GM23338 (cell line): ENCODE measurements at regions not wholly inside any gene's neighbourhood (a gene's known extent, or its start where the extent isn't known, plus 50 kb on each side); places are given as distances from the start of the nearest gene placed in this dataset.

Experiments
- ATAC-seq: fragments of 200-7000 bp; cut with Tn5 transposase; 3 replicates; pipeline ENCODE4 v1.9.1; 2020
- DNase-seq: peaks from one replicate; pipeline ENCODE4 v3.0.0-alpha.2; 2015; ENCODE audit warnings: low spot score
- H2AFZ ChIP-seq: fragments of 200-600 bp; sonication (generic); 2 replicates; pipeline ENCODE4 v1.8.0; 2016; ENCODE audit warnings: antibody characterized with exemption, mild to moderate bottlenecking, moderate library complexity
- H3F3A ChIP-seq: fragments of 200-600 bp; sonication (generic); replicated peaks from 2 replicates; pipeline ENCODE4 v1.8.0; 2017; ENCODE audit warnings: antibody characterized with exemption, mixed run types, low read depth
- H3K27ac ChIP-seq: fragments of 200-600 bp; sonication (generic); 2 replicates; pipeline ENCODE4 v1.6.1; 2016; ENCODE audit warnings: low read depth
- H3K27me3 ChIP-seq: fragments of 200-600 bp; sonication (generic); 2 replicates; pipeline ENCODE4 v1.8.0; 2016; ENCODE audit warnings: mild to moderate bottlenecking, mixed run types, moderate library complexity; ENCODE audit not compliant: insufficient read depth
- H3K36me3 ChIP-seq: fragments of 200-600 bp; sonication (generic); 2 replicates; pipeline ENCODE4 v1.8.0; 2016; ENCODE audit warnings: mild to moderate bottlenecking; ENCODE audit not compliant: insufficient read depth
- H3K4me1 ChIP-seq: fragments of 200-600 bp; sonication (generic); 2 replicates; pipeline ENCODE4 v1.8.0; 2016; ENCODE audit warnings: mild to moderate bottlenecking, moderate library complexity; ENCODE audit not compliant: insufficient read depth
- H3K4me2 ChIP-seq: fragments of 200-600 bp; sonication (generic); 2 replicates; pipeline ENCODE4 v1.7.1; 2017; ENCODE audit warnings: mixed run types
- H3K4me3 ChIP-seq: fragments of 200-600 bp; sonication (generic); 2 replicates; pipeline ENCODE4 v1.6.1; 2016; ENCODE audit warnings: mixed run types
- H3K79me2 ChIP-seq: fragments of 200-600 bp; sonication (generic); replicated peaks from 2 replicates; pipeline ENCODE4 v1.8.0; 2017; ENCODE audit warnings: mild to moderate bottlenecking; ENCODE audit not compliant: insufficient read depth
- H3K9me2 ChIP-seq: fragments of 200-600 bp; sonication (generic); 2 replicates; pipeline ENCODE4 v1.8.0; 2017; ENCODE audit not compliant: insufficient read depth
- H4K20me1 ChIP-seq: fragments of 200-600 bp; sonication (generic); replicated peaks from 2 replicates; pipeline ENCODE4 v1.8.0; 2017; ENCODE audit warnings: mild to moderate bottlenecking; ENCODE audit not compliant: insufficient read depth
- H3K27ac Mint-ChIP-seq: 2 replicates; pipeline ENCODE4 v1.8.0; 2020; ENCODE audit warnings: inconsistent platforms, mild to moderate bottlenecking, moderate library complexity, mixed read lengths
- H3K27me3 Mint-ChIP-seq: 3 replicates; pipeline ENCODE4 v1.8.0; 2022; ENCODE audit warnings: low read depth, mild to moderate bottlenecking, moderate library complexity, mixed read lengths, inconsistent platforms; ENCODE audit not compliant: insufficient read depth, poor library complexity
- H3K36me3 Mint-ChIP-seq: 3 replicates; pipeline ENCODE4 v1.8.0; 2021; ENCODE audit warnings: low read depth, mild to moderate bottlenecking, inconsistent platforms, moderate library complexity, mixed read lengths
- H3K4me1 Mint-ChIP-seq: 3 replicates; pipeline ENCODE4 v1.8.0; 2020; ENCODE audit warnings: mild to moderate bottlenecking, inconsistent platforms, mixed read lengths
- H3K4me3 Mint-ChIP-seq: 3 replicates; pipeline ENCODE4 v1.8.0; 2021; ENCODE audit warnings: moderate library complexity, mild to moderate bottlenecking, inconsistent platforms, mixed read lengths
- H3K9me3 Mint-ChIP-seq: 3 replicates; pipeline ENCODE4 v1.8.0; 2020; ENCODE audit warnings: moderate library complexity, mild to moderate bottlenecking, inconsistent platforms, mixed read lengths
- ETS1 ChIP-seq: IDR thresholded peaks from 2 replicates; pipeline ENCODE4 v1.6.1; 2016; ENCODE audit warnings: antibody characterized with exemption
- NANOG ChIP-seq: IDR thresholded peaks from 2 replicates; pipeline ENCODE4 v1.6.1; 2016; ENCODE audit warnings: antibody characterized with exemption, borderline replicate concordance
- POLR2AphosphoS5 ChIP-seq: IDR thresholded peaks from 2 replicates; pipeline ENCODE4 v1.6.1; 2016; ENCODE audit warnings: antibody characterized with exemption, low read depth
- REST ChIP-seq: IDR thresholded peaks from one replicate; pipeline ENCODE4 v1.6.1; 2018; ENCODE audit warnings: antibody characterized with exemption; ENCODE audit not compliant: unreplicated experiment
- ZNF114 ChIP-seq: fragments of 250-450 bp; sonication (Bioruptor Pico); IDR thresholded peaks from 2 replicates; pipeline ENCODE4 v1.5.0; 2020; ENCODE audit warnings: mild to moderate bottlenecking, moderate library complexity
- ZNF462 ChIP-seq: fragments of 250-450 bp; sonication (Bioruptor Pico); IDR thresholded peaks from 2 replicates; pipeline ENCODE4 v1.5.0; 2020; ENCODE audit warnings: mild to moderate bottlenecking, moderate library complexity

- Histone ChIP-seq H4K20me1 (no peaks in the 10 kb centered on the region), H3K4me2 (no peak overlapping the region), H3K79me2 (no peaks in the 10 kb centered on the region), H3K4me1 (0 out of 2 replicates have a peak, but pooled peaks cover 2% of the 10 kb centered on the region), H3K4me3 (no peak overlapping the region), H3K27ac (no peak overlapping the region), H3F3A (no peaks in the 10 kb centered on the region), H3K36me3 (no peaks in the 10 kb centered on the region), H3K9me2 (no peaks in the 10 kb centered on the region), H2AFZ (no peak overlapping the region), H3K27me3 (no peaks in the 10 kb centered on the region)
- no peaks in the 10 kb centered on the region for H3K27me3 Mint-ChIP-seq
- H3K9me3 Mint-ChIP-seq: no peaks in the 10 kb centered on the region
- H3K27ac Mint-ChIP-seq: no peak overlapping the region
- TF ChIP-seq POLR2AphosphoS5 (no peak), REST (no peak), ZNF462 (no peak), NANOG (no peak), ETS1 (no peak), ZNF114 (no peak)
- DNase-seq (no peak), ATAC-seq (no peak)
- no peaks in the 10 kb centered on the region for H3K36me3 Mint-ChIP-seq
- no peak overlapping the region for H3K4me3 Mint-ChIP-seq
- H3K4me1 Mint-ChIP-seq: peaks cover 9% of the 10 kb centered on the region
Measured at GRCh38 chr15:93608643-93609148, 519.7 kb upstream of the RGMA start.
